ENCODE measurements at regions not wholly inside any gene's neighbourhood (a gene's known extent, or its start where the extent isn't known, plus 50 kb on each side); places are given as distances from the start of the nearest gene placed in this dataset.
A peak's percentile ranks its signal among the peaks of the same experiment; 100 is the strongest.
"Not testable (repeated sequence)": the region's sequence is repeated elsewhere in the genome, so short reads cannot be mapped to it uniquely, and the experiment has no call there.

DNA sequence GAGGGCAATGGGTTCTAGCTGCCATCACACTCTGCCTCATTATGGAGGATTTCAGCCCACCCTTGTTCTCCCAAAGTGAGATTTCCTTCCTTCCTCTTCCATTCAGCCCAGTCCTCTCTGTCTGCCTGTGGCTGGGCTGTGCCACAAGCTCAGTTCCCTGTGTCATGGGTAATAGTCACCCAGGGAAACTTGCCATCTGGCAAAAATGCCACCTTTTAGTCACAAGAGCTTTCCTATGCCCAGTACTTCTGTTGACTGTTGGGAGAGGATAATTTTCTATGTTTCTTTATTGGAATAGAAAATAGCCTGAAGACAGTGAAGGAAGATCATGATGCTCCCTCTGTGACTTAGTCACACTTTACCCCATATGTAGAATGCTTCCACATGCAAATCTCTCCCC lies 71.4 kb downstream of the TLR4 start:
- DNase-seq, result no peak

DNA sequence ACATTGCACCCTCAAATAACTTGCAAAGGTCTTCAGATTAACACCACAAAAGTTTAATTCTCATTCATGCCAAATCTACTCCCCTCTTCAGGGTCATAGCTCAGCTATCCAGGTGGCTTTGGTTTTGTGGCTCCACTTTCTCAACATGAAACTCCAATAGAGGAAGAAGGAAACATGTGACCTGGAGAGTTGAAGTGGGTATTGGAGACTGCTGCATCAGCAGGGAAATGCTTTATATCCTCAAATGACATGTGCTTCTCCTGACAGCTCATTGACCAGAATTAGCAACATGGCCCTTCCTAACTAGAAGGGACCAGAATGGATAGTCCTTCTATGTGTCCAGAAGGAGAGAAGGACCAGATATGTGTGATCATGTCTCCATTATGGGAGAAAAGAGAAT lies 73.6 kb downstream of the TLR4 start:
- peak in 1 of 3 donors; percentile 26 for DNase-seq

DNA sequence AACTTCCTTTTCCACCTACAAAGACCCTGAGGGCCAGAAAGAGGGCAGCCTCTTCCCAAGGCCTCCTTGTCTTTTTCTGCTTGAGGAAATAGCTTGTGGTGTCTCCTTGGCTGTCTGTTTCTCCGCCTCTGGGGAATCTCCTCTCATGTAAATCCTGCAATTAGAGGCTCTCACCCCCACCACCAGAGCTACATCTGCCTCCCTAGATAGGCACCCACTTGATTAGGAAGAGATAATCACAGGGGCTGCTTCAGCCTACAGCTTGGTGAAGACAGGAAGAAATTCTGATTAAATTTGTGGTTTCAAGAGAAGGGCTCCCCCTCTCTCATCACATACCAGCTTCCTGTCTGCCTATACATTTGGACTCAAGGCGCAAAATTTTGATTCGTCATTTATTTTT lies 75.6 kb downstream of the TLR4 start:
- no peak for DNase-seq

DNA sequence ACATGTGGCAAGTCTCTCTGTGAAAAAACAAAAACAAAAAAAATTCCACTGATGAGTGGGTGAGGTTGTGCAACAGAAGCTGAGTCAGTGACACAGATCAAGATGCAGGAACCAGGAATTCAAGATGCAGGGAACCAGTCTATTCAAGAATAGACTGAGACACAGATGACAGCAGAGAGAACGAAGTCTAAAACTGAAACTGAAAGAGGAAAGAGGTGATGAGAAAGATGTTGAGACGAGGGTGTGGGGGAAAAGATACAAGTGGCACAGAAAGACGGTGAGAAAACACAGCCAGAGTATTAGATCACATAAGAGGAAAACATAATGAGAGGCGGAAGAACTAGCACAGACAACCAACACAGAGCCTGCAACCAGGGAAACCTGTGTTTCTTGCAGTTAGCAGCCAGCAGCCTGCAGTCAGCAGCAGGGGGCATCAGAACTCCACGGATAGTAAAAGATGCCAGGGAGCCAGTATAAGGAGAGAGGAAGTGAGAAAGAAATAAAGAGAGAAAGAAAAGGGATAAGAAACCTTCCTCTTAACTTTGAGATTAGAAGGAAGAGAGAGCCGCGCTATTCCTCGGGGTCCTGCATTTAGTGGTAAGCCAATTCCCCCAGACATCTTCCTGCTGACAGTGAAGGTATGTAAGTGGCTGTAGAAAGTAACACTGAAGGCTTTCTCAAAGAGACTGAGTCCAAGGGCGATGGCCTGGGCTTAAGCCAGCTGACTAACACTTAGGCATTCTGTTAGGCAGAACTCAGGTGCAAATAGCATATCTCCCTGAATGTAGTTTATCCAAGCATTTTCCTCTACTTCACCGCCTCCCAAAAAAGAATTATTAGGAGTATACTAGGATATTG lies 79.0 kb downstream of the TLR4 start:
- DNase-seq, result peak; percentile 56 to 90 (median 78)

DNA sequence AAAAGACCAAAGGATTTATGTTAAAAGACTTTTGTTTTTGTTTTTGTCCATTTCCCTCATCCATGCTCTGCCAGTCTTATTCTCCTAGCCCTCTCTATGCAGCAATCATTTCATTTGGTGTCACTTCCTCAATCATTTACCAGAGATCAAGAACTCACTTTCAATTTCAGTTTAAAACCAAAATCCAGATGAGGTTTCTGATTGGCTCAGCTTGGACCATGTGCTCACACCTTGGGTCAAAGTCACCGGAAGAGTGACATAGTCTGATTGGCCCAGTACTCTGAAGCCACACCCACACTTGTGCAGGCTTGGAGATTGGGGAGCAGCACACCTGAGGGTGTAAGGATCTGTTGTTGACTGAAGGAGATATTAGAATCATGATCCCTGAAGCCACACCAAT lies 79.6 kb downstream of the TLR4 start:
- DNase-seq, result no peak

DNA sequence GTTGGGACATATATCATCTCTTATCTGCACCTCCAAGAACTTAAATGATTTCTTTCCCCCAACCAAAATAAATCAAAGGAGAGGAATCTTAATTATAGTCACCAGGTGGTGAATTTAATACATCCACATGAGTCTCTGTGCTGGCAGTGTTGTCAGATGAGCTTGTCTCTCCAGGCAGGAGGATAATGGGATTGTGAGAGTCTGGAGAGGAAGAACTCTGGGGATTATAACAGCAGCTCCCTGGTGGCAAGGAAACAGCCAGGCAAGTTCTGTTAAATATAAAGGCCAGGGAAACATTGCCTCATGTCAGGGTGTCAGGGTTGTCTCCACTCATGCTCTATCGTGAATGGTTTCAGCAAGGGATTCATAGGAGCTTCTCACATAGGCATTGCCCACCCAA lies 80.8 kb downstream of the TLR4 start:
- no peak for DNase-seq

DNA sequence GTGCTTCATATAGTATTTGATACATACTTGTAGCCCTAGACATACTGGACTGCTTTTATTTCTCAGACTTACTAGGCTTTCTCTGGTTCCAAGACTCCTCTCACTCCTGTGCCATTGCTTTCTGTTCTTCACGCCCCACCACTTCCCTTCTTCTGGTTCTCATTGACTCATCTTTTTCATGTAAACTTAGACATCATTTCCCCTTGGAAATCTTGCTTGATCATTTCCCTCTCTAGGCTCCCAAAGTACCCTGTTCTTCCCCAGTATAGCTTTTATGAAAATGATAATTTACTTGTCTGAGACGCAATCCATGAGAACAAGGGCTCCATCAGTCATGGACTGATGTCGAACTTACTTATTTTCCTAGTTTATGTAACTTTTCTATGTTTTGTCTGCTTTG lies 83.5 kb downstream of the TLR4 start:
- DNase-seq, result no peak

DNA sequence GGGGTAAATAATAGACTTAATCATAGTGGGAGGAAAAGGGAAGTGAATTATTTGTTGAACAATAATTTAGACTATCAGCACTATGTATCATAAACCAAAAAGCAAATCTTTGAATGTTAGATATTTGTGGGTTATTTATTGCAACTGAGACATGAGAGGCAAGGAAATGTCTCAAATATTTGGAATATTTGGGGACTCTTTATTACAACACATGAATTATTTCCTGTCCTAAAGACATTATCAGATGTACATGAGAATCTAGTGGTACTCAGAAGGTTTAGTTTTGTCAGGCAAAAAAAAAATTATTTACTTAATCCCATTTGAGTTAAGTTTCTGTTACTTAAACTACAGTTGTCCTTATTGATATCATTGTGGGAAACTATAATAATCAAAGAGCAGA lies 91.1 kb downstream of the TLR4 start:
- no peak for DNase-seq

DNA sequence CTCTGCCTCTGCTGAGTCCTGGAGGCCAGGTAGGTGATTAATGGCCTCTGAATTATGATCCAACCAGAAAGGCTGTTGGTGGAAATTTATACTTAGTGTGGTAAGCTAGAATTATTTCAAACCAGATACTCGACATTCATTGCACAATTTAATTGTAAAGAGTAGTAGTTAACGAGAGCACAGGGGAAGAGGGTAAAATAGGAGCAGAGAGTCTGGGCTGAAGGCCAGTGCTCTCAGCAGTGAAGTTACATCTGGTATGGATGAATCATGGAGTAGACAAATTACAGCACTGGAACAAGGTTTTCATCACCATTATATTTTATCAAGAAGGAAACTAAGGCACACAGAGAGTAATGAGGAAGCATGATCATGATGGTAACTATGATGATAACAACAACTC lies 92.5 kb downstream of the TLR4 start:
- peak in 1 of 3 donors; percentile 31 for DNase-seq

DNA sequence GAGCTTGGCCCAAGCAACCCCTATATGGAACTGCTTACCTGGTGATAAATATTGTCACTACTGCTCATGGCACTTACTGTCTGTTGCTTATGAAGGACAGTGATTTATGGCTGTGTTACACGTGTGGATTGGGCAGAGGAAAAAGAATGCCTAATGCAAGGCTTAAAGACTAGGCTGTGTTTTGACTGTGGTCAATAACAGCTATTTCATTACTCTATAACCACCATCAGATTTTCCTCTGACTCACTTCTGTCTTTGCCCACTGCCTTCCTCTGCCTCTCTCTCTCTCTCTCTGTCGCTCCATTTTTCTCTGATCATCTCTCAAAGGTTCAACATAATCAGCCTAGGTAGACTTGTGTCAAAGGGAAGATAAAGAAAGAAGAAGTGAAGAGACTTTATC lies 96.2 kb downstream of the TLR4 start:
- DNase-seq, result no peak

DNA sequence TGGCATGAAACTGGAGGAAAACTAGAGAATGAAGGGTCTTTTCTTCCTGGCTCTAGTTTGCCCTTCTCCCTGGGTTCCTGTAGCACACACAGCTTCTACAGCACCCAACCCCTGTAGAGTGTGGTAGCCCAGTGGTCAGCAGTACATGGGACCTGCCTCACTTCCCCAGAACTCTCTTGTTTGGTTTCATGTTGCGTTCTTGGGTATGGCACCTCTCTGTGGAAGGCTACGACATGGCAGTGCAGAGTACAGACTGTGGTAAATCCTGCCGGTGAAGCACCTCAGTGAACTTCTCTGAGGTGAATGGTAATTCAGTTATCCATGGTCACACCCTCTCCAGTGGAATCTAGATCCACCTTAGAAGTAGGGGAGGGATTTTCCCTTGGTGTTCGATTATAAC lies 105.5 kb downstream of the TLR4 start:
- DNase-seq, result no peak

DNA sequence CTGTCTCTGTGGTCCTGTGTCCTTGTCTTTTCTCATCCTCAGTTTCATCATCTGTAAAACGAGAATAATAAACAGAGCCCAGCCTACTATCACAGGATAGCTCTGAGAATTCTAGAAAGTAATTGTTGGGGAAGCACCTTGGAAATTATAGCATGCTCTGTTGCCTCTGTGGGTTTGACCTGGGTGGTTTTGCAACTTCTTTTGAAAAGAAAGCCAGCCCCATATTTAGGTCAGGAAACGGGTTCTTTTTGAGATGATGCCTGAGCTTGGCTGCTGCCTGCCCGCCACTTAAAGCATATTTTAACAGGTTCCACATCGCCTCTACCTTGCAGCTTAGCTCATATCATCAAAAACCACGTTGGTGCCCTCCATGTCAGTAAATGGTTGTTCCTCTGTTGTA lies 111.1 kb downstream of the TLR4 start:
- DNase-seq, result no peak

DNA sequence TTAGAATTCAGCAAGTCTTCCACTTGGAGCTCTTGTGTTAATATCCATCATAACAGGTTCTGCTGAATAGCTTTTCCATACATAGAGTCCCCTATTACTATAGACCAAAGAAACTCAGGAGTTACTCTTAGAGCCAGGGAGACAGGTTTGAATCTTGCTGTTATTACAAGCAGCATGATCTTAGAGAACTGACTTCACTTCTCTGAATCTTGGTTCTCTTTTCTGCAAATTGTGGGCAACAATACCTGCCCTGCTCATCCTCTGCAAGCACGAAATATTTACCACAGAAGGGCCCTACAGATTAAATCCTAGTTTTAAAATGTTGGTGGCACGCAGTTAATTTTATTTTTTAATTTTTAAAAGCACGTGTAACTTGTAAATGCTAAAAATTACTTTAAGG lies 111.7 kb downstream of the TLR4 start:
- no peak for DNase-seq

DNA sequence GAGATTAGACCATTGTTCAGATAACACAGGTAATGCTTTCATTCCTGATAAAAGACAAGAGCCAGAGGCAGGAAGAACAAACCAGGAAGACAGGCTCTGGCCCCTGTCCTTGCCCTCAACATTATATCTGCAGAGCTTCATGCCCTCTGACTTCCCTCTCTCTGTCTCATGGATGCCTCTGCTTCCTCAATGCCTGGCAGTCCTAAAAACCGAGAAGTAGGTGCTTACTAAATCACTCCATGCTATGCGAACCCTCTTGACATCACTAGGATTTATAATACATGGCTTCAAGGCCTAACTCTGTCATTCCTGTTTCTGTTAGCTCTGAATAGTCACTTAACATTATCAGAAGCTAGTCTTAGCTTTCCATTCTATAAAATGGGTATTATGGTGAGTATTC lies 117.8 kb downstream of the TLR4 start:
- DNase-seq, result no peak

DNA sequence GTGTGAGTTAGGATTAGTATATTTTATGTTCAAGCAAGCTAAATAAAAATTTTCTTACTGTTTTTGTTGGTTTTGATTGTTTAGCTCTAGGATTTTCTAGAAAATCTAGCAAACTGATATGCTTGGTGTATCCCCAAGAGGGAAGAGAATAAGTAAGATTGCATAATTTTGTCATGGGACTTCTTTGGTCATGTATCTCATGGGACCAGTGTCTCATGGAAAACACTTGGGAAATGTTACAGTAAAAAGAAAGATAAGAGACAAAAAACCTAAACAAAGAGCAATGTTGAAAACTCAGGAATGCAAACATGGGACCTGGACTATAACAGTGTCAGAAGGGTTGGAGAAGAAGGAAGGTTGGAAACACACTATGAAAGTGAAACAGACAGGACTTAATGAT lies 119.4 kb downstream of the TLR4 start:
- DNase-seq, result no peak

DNA sequence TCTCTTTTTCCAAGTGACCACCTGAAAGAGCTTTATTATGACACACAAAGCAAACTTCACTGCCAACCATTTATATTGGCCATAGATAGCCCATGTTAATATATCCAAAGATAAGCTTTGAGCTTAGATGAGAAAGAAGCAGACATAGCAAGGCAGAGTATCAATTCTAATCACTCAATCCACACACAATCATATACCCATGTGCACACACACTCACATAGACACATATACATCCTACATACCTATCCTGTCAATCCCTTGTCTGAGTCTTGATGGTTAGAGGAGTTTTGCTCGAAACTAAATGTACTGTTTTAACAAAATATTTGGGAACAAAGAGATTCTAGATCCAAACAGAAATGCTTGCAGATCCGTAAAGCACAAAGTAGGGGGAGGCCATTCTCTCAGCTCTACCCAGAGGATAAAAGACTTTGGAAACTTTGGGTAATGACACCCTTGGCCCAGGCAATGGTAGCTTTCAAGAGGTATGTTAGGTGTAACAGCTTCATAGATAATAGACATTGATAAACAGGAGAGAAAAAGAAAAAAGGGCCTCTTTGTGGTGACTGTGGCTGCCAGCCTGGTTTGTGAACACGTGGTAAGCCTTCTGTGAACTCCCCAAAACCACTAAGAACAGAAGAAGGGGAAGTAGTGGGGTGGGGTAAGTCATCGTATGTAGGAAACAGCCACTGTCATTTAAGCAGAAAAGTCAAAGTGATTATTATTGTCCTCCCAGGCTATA lies 121.6 kb downstream of the TLR4 start:
- DNase-seq, result peak in 2 of 3 donors; percentile 3 to 10

DNA sequence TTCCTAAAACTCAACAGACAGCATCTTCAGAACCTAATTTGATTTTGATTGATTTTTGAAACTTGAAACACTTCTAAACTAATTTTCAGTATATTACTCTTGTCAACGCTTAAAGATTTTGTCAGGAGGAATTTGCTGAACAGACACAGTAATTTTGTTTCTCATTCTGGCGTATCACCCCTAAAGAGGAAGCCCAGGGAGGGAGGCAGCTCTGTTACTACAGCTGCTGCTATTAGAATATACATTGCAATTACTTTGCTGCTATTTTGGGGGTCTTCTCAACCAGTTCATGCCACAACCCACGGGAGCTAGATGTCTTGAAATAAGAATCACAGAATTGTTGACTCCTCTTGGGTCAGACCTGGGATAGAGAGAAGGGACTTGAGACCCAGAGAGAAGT lies 122.6 kb downstream of the TLR4 start:
- DNase-seq, result no peak

DNA sequence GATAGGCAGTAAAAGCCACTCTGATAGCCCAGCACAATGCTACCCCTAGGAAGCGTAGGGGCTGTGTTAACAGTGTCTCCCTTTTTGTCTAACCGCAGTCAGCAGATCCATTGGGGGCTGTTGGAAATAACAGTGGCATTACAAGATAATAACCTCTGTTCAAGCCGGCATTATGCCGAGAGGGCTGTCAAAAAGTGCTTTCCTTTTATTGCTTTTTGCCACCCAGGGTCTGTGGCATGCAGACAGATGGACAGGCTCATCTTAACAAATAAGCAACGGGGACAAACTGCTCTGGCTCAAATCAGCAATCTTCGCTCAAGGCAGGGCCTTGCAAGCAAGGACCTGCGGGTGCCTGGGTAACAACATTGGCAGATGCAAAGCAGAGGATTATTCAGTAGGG lies 123.3 kb downstream of the TLR4 start:
- DNase-seq, result no peak

DNA sequence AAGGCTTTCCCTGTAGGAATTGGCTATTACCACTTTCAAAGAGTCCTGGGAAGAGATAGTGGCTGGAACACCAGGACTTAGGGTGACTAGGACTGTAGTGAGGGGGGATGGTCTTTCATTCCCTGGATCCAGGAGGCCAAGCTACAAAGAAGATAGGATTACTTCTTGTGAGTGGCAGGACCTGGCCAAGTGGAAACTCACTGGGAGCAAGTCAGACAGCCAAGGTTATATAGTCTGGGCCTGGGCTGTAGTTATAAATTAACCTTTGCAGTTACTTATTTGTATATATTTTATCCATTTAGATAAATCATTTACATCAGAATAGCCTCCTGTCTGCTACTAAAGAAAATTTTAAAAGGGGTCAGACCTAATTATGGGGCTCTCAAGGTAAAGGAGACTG lies 124.3 kb downstream of the TLR4 start:
- DNase-seq, result no peak

DNA sequence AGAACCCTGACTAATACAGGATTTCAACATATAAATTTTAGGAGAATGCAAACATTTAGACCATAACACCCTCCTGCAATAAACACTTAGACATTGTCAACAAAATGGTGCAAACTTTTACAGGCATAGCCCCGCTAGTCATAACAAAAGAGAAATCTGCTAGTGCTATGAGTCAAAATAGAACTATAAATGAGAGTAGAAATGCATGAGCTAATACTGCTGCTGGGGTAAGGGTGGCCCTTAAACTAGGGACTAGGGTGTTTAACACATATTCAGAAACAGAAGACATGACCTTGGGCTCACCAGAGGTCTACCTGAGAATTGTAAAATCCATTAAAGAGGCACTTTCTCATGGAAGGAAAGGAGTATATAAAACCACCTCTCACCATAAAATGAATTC lies 131.6 kb downstream of the TLR4 start:
- no peak for DNase-seq

DNA sequence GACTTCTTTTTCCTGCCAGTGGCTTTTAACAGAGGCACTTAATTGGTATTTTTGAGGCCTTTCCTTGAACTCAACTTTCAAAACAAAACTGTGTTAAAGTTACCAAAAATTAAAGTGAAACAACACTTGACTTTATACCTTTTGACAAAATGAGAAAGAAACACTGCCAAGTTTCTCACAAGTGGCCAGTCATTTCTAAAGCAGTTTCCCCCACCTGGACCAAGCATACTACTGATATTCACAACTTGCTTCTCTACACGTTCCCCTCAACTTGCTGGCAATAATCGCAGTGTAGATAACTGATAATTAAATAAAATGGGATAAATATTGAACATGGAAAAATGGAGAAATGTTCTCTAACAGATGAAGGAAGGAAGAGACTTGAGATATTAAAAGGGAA lies 135.7 kb downstream of the TLR4 start:
- DNase-seq, result no peak

DNA sequence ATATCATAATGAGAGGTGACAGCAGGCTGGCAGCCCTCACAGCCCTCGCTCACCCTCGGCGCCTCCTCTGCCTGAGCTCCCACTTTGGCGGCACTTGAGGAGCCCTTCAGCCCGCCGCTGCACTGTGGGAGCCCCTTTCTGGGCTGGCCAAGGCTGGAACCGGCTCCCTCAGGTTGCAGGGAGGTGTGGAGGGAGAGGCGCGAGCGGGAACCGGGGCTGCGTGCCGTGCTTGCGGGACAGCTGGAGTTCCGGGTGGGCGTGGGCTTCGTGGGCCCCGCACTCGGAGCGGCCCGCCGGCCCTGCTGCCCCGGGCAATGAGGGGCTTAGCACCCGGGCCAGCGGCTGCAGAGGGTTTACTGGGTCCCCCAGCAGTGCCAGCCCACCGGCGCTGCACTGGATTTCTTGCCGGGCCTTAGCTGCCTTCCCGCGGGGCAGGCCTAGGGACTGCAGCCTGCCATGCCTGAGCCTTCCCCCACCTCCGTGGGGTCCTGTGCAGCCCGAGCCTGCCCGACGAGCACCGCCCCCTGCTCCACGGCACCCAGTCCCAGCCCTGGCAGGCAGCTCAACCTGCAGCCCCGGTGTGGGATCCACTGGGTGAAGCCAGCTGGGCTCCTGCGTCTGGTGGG lies 147.7 kb downstream of the TLR4 start:
- not testable (repeated sequence) for DNase-seq

DNA sequence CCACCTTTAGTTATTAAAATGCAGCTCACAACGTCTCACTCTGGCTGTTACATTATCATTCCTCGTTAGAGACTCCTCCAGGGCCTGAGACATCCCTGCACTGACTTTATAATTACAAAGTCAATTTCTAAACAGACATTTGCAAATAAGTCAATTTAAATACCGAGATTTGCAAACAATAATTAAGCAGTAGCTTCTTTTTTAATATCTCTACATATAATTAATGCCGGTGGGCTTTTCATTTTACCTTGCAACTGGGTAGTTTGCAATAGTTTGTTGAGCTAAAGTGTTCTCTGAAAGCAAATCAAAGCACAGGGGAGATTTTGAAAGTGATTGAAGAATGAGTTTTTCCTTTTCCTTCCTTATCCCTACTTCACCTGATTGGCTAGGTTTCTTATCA lies 154.4 kb downstream of the TLR4 start:
- DNase-seq, result no peak

Measured in muscle of back (tissue), 3 donors.